ENCODE measurements at regions not wholly inside any gene's neighbourhood (a gene's known extent, or its start where the extent isn't known, plus 50 kb on each side); places are given as distances from the start of the nearest gene placed in this dataset.

DNA sequence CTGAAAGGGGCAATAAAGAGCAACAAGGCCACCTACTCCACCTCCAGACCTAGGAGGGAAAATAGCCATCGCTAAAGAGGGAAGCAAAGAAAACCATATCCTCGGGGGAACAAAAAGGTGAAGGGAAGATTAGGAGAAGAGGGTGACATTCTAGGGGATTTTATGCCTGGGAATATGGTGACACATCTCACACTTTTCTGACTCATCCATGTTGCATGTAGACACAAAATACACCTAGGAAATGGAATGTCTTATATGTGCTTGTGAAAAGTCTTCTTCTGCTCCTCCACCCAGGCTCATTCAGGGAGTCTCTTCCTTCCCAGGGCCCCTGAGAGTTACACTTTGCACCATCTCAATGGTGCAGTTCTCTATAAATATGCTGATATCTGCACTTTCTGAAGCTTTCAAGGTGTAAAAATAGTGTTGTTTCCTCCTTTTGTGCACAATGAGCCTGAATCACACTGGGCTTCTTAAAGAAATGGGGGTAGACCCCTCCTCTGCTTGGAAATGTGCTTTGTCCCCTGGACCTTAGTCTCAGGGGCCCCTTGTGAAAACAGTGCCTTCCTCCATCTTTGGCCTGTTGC, 195.9 kb downstream of the CYYR1 start:
- Histone ChIP-seq H3K36me3 (no peaks in the 10 kb centered on the region), H3K4me3 (no peak overlapping the region), H3K9me3 (no peaks in the 10 kb centered on the region), H3K27ac (no peak overlapping the region), H3K4me1 (no peaks in the 10 kb centered on the region), H3K27me3 (no peaks in the 10 kb centered on the region)
- ATAC-seq: no peak
- DNase-seq: no peak
- intact Hi-C loops (cut with DNase I; ENCODE audit: low total_unique reads) (no loop called here), in situ Hi-C loops (cut with MboI; ENCODE audit: low sequenced_read_pairs in 4 of 4) (no loop called here)
- no peak for TF ChIP-seq POLR2A (IDR thresholded peaks at IDR 0.05)
- TF ChIP-seq, protein P1, sequence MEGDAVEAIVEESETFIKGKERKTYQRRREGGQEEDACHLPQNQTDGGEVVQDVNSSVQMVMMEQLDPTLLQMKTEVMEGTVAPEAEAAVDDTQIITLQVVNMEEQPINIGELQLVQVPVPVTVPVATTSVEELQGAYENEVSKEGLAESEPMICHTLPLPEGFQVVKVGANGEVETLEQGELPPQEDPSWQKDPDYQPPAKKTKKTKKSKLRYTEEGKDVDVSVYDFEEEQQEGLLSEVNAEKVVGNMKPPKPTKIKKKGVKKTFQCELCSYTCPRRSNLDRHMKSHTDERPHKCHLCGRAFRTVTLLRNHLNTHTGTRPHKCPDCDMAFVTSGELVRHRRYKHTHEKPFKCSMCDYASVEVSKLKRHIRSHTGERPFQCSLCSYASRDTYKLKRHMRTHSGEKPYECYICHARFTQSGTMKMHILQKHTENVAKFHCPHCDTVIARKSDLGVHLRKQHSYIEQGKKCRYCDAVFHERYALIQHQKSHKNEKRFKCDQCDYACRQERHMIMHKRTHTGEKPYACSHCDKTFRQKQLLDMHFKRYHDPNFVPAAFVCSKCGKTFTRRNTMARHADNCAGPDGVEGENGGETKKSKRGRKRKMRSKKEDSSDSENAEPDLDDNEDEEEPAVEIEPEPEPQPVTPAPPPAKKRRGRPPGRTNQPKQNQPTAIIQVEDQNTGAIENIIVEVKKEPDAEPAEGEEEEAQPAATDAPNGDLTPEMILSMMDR (IDR thresholded peaks at IDR 0.05 in 4 of 5, conservative IDR thresholded peaks at IDR 0.05 in 1 of 5): no peak

DNA sequence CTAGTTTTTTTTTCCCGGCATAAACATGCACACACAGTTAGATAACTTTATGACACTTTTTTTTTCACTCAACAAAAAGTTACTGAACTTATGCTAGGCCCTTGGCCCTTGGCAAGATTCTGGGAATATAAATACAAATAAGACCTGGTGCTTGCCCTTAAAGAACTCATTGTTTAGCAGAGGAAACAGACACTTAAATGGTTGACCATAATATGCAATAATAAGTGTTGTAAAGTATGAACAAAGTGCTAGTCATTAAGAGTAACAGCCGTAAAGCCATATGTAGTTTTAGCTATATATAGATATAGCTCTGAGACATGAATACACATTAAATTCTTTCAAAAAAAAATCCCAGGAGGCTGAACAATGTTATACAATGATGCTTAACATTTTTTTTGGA, 198.3 kb downstream of the CYYR1 start:
- Histone ChIP-seq H3K4me3 (no peak overlapping the region), H3K27ac (no peak overlapping the region), H3K36me3 (no peaks in the 10 kb centered on the region), H3K27me3 (no peaks in the 10 kb centered on the region), H3K9me3 (no peaks in the 10 kb centered on the region), H3K4me1 (no peaks in the 10 kb centered on the region)
- in situ Hi-C loops (cut with MboI; ENCODE audit: low sequenced_read_pairs in 4 of 4): no loop called here
- ATAC-seq (no peak), DNase-seq (no peak)
- intact Hi-C loops (cut with DNase I; ENCODE audit: low total_unique reads): no loop called here
- no peak for TF ChIP-seq POLR2A (IDR thresholded peaks at IDR 0.05)
- TF ChIP-seq, protein P1 (IDR thresholded peaks at IDR 0.05 in 4 of 5, conservative IDR thresholded peaks at IDR 0.05 in 1 of 5): no peak

DNA sequence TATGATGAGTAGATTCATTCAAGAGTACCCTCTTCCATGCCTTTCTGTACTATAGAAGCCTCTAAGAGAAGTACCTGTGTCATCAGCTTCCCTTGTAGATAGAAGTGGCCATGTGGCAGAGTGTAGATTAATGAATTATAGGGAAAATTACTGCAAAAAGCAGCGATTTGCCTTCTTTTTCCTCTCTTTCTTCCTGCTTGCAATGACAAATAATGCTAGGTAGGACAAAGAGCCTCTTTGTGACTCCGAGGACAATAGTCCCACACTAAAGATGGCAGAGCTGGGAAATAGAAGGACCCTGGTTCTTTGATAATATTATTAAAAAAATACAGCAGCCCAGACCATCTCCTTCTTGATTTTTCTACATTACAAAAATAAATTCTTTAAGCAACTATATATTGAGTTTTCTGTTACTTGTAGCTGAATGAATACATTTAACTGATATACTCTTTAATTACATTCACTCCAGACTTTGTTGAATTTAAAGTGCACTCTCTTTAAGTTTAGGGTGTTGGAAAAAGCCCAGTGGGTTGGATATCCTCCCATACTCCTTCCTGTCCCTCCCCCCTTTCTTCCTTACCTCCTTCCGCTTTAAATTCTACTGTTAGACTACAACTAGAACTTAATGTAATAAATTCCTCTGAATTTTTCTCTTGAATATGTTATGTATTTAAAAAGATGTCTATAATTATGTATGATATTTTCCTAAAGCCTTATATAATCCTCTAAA, 198.2 kb upstream of the APP start:
- in situ Hi-C loops (cut with MboI; ENCODE audit: low sequenced_read_pairs in 4 of 4) (no loop called here), intact Hi-C loops (cut with DNase I; ENCODE audit: low total_unique reads) (no loop called here)
- ATAC-seq (no peak), DNase-seq (no peak)
- no peaks in the 10 kb centered on the region for H3K36me3 ChIP-seq
- H3K4me3 ChIP-seq: no peak overlapping the region
- no peaks in the 10 kb centered on the region for H3K27me3 ChIP-seq
- no peak overlapping the region for H3K27ac ChIP-seq
- H3K9me3 ChIP-seq: no peaks in the 10 kb centered on the region
- TF ChIP-seq, protein P1 (IDR thresholded peaks at IDR 0.05 in 4 of 5, conservative IDR thresholded peaks at IDR 0.05 in 1 of 5): no peak
- no peaks in the 10 kb centered on the region for H3K4me1 ChIP-seq

DNA sequence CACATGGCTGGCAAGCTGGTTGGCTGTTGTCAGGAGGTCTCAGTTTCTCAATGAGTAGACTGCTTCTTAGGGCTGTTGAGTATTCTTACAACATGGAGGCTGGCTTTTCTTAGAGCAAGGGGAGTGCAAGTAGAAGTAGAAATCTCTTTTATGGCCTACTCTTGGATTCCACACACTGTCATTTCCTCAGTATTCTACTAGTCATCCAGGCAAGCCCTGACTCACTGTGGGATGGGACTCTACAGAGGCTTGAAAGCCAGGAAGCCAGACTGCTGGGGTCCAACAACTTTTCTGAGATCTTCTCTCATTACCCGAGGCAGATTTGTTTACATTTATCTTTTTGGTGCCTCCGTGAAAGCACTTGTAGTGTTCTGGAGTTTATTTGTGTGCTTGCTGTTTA, 196.2 kb upstream of the APP start:
- in situ Hi-C loops (cut with MboI; ENCODE audit: low sequenced_read_pairs in 4 of 4) (no loop called here), intact Hi-C loops (cut with DNase I; ENCODE audit: low total_unique reads) (no loop called here)
- DNase-seq: no peak
- Histone ChIP-seq H3K27me3 (no peaks in the 10 kb centered on the region), H3K9me3 (no peaks in the 10 kb centered on the region), H3K36me3 (no peaks in the 10 kb centered on the region), H3K27ac (no peak overlapping the region), H3K4me1 (no peaks in the 10 kb centered on the region), H3K4me3 (no peak overlapping the region)
- no peak for ATAC-seq
- TF ChIP-seq, protein P1 (IDR thresholded peaks at IDR 0.05 in 4 of 5, conservative IDR thresholded peaks at IDR 0.05 in 1 of 5): no peak
- TF ChIP-seq POLR2A (IDR thresholded peaks at IDR 0.05): no peak
